ENCODE measurements at regions not wholly inside any gene's neighbourhood (a gene's known extent, or its start where the extent isn't known, plus 50 kb on each side); places are given as distances from the start of the nearest gene placed in this dataset.

DNA sequence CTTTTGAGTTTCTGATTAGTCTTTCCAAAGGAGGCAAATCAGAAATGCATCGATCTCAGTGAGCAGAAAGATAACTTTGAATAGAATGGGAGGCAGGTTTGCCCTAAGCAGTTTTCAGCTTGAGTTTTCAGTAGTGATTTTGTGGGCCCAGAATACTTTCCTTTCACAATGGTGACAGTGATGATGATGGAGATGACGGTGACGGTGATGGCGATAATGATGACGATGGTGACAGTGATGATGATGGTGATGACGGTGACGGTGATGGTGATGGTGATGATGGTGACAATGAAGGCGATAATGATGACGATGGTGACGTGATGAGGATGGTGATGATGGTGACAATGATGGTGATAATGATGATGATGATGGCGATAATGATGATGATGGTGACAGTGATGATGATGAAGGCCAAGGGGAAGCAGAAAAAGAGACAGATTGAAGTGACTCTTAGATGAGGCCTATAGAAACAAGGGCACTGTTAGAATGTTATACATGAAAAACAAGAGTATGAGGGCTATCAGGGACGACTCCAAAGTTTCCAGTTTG lies 153.4 kb upstream of the B3GAT1 start:
- no peak for DNase-seq

DNA sequence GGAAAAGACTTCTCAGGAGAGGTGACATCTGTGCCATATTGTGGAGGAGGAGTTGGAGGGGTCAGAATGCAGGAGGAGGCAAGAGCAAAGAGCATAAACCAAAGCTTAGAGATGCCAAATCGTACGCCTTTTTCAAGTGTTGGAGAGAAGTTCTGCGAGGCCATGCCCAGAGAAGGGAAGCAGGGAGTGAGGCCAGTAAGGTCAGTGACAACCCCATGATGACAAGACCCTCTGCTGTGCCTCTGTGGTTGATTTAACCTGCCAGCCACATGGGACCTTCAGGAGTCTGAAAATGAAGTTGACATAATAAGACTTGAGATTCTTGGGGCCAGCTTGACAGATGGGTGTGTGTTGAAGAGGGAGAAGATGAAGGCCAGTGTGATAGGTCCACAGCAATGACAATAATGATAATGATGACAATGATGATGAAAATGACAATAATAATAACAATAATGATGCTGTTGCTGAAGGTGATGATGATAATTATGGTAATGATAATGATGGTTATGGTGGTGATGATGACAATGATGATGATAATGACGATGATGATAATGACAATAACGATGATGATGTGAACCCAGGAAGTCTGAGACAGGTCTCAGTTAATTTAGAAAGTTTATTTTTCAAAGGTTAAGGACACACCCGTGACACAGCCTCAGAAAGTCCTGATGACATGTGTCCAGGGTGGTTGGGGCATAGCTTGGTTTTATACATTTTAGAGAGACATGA lies 152.6 kb upstream of the B3GAT1 start:
- DNase-seq = no peak

DNA sequence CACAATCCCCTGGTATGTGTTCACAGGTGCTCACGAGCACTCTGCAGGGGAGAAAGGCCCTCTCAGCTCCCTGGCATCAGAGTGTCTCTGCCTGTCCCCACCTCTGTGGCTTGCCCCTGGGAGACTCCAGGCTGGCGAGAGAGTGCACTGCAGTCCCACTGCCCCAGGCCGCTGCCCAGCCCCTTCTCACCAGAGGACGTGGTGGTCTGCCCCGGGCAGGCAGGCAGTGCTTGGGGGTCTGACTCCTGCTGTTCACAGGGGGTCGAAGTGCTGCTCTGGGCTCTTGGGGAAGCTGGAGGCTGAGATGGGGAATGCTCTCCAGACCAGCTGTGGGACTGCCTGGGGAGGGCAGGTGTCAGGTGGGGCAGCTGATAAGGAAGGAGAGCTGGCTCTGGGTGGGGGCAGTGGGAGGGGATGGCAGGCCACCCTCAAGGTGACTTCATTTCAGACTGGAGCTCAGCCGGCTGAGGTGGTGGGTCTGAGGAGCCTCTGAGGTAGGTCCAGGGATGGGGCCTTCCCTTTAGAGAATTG lies 151.0 kb upstream of the B3GAT1 start:
- DNase-seq = no peak

DNA sequence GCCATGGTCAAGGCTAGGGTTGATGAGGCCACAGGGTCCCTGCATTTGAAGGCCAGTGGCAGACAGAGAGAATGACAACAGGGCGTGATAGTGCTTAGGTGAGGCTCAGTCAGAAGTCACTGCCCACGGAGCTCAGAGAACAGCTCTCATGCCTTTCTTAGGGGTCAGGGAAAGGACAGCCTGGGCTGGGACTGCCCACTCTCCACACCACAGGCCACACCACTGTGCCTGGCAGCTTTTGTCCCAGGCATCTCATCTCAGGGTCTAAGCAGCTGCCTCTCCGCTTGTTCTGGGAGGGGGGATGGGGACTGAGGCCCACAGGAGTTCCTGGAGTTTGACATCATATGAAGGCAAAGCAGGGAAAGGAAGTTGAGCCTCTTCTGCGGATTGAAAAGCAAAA lies 150.2 kb upstream of the B3GAT1 start:
- no peak for DNase-seq

DNA sequence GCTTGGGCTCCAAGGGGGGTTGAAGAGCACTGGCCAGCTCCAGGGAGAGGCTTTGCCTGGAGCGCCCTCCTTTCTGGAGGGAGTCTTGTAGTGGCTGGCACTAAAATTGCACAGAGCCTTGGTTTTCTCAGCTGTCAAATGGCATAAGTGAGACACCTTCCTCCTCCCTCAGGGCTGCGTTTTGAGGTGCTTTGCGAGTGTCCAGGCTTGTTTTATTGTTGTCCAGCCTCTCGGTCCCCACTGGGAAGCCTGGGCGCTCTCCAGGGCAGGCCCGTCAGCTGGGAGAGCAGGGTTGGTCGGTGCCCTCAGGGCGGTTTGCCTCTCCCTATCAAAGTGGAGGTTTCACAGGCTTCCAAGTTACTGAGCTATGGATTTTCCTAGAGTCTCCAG lies 149.3 kb upstream of the B3GAT1 start:
- no peak for DNase-seq

DNA sequence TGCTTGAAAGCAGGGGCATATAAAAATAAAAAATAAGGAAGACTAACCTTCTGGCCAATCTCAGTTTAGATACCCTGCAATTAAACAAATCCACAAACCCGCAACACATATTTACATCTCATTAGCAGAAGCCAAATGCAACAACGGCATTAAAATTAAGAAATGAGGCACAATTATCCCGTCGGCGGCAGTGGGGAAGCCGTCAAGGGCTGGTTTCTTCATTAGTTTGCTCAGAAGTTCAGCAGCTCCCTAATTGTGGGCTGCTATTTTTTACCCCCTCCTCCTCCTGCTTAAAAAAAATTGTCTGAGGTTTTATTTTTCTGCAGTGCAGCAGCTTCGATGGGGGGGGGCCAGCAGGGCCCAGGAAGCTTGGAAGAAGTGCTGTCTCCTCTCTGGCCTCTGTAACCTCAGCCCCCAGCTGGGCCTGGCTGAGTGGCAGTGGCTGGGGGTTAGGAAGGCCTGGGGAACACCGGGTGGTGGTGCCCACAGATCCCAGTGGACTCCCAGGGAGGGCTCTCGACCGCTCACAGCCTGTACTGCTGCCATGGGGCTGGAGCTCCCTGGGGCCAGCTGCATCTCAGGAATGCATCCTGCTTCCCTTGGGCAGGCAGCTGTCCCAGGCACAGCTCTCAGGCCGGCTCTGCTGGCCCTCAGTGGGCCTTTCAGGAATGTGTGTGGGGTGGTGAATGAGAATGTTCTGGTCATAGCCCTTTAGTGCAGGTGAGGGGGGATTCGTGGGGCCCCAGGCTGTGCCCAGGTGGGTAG lies 148.7 kb upstream of the B3GAT1 start:
- DNase-seq = no peak

DNA sequence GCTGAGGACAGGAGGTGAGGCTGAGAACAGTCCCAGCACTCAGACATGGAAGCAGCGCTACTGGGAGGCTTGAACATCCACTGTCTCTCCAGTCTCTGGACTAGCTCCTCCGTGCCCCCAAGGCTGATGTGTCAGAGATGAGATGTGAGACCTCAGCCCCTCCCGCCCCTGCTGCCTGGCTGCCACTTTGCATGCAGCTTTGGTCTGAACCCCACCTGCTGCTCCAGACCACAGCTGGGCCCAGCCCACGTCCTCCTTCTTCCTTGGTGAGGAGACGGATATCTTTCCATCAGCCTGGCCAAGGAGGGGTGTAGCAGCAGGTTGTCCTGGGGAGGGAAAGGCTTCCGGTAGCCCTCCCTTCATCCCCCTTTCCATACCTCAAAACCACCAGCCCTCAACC lies 148.0 kb upstream of the B3GAT1 start:
- DNase-seq = no peak

DNA sequence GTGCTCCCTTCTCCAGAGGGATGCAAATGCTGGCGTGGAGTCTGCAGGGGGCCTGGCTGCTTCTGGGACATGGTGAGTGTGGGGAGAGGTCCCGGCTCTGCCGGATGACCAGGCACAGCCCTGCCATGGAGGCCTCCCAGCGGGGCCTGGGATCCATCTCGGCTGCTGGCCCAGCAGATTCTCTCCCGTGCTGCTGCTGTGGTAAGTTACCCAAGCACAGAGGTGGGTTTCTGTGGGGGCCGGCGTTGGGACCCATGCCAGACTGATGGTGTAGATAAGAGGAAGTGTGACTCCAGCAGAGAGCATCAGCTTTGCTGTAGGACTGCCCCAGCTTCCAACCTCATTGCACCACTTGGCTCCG lies 147.5 kb upstream of the B3GAT1 start:
- DNase-seq = no peak

DNA sequence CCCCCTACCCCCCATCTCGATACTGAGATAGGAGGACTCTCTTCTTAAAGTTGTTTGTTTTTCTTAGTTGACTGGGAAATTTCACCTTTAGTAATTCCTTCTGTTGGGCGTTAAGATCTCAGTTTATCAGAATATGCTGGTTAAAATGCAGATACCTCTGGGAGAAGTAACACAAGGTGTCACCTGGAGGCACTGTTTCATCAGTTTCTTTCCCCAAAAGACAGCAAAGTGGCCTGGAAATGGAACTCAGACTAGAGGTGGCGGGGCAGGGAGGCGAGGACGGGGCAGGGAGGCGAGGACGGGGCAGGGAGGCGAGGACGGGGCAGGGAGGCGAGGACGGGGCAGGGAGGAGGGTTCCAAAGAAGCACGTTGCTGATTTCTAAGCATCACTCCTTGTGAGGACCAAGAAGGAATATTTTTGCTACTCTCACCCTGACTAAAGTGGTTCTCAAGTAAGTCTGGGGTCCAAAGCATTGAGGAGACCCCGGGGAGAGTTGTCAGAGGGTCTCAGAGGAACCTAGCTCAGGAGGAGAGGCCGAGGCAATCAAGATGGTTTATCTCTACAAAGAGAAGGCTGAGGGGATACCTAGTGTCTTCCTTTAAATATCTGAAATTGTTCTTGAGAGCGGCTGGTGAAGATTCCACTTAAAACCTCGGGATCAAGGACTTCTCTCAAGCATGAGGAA lies 147.0 kb upstream of the B3GAT1 start:
- no peak for DNase-seq

DNA sequence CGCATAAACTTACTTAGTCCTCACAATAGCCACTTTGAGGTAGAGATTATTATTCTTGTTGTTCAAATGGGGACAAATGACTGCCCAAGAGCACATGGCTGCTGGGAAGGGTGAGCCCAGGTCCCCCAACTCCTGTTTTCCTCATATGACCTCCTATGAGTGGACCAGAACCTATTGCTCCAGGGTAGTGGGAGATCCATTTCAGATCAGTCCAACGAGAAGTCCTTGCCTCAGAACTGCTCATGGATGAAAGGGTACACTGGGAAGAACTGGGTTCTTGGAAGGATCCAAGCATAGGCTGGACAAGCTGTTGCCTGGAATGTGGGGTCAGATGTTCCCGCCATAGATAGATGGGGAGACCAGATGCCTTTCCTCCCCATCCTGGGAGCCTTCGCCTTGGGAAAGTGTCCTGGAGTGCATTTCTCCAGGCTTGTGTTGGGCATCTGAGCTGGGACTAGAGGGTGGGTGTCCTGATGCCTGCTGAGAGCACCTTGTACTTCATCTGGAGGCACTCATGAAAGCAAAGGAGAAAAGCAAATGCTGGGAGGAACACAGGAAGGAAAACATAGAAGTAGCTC lies 146.3 kb upstream of the B3GAT1 start:
- no peak for DNase-seq

DNA sequence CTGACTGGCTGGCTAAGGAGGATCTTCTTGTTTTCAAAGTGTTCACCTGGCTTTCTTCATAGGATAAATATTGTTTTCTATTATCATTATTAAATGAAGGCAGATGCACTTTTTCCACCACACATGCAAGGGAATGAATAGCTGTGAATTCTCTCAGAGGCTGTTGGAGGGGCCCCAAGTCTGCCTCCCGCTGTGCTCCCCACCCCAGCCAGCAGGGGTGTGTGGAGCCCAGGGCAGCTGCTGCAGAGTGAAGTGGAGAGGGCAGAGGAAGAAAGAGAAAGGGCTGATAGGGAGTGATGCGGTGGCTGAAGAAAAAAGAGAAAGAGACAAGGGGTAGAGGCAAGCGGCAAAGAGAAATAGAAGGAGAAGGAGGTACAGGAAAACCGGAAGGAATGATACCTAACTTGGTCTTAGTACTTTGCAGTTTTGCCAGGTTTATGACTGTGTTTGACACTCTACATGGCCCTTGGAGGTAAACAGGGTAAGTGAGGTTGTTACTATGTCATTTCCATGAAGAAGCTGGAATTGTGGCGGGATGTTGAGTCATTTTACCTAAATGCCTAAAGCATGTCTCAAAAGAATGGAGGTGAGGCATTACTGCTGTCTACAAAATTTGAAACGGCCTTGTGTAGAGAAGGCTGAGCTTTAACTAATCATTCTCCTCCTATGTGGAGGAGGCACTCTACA lies 145.7 kb upstream of the B3GAT1 start:
- DNase-seq = no peak

DNA sequence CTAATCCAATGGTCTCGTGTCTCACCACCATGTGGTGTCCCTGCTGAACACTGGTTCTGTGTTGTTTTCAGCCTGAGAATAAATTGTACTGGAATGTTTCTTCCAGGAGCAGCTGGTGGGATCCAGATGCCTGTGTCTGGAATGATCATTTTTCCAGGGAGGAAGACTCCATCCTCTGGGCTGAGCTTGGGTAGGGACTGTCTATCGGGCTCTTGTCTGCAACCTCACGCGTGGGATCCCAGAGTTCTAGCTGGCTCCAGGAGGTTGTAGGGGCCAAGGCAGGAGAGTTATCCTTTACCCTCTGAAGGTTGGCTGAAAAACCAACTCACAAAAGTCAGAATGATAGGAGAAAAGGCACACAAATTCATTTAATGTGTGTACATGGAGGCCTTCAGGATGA lies 144.1 kb upstream of the B3GAT1 start:
- no peak for DNase-seq

DNA sequence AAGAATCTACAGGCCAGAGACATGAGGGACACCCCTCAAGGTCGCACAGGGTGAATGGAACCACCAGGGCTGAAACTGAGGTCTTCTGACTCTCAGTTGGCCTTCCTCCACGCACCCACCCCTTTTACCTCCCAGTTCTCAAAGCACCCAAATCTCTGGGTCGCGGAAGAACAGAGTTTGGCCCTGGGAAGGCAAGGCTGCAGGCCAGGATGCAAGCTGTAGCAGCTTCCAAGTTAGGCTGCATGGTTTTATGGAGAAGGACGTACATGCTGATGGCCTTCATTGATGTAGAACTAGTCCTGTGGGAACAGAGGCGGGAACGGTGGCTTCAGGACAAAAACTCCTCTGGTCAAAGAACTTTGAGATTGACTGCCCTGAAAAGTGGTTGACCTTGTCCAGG lies 143.5 kb upstream of the B3GAT1 start:
- no peak for DNase-seq

DNA sequence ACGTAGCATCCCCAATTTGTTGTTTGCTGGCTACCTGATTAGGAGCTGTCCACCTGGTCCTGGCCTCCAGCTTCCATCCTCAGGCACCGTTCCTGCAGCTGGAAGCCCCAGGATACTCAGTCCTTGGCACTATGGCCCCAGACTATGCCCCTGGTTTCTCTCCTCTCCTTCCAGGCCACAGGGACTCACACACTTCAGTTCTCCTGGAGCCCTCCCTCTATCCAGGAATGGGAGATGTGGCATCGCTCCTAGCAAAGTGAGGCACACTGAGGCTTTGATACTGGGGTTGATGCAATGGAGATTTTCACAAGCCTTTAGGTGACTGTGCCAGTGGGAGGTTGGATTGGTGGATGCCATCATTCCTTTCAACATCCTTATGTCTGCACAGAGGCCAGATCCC lies 142.8 kb upstream of the B3GAT1 start:
- no peak for DNase-seq

DNA sequence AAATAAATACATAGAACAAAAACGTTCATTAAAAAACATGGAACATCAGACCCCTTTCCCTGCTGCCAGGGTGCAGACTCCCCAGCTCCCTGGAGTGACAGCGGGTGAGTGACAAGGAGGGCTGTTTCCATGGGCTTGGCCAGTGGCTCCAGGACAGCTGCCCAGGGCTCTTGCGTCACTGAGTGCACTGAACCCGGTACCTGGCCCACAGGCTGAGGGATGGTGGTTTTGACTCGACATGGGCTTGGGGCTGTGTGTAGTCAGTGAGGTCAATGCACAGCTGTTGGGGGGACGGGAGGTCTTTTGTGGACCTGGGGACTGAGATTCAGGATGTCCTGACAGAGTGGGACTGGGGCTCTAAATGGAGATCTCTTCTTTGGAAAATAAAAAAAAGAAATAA lies 142.1 kb upstream of the B3GAT1 start:
- DNase-seq = no peak

DNA sequence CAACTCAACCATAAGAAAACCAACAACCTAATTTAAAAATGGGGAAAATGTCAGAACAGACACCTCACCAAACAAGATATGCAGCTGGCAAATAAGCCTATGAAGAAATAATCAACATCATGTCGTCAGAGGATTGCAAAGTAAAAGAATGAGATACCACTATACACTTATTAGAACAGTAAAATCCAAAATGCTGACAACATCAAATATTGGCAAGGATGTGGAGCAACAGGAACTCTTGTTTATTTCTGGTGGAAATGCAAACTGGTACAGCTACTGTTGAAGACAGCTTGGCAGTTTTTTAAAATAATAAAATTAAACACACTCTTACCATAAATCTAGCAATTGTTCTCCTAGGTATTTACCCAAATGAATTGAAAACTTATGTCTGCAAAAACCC lies 140.7 kb upstream of the B3GAT1 start:
- DNase-seq = no peak

DNA sequence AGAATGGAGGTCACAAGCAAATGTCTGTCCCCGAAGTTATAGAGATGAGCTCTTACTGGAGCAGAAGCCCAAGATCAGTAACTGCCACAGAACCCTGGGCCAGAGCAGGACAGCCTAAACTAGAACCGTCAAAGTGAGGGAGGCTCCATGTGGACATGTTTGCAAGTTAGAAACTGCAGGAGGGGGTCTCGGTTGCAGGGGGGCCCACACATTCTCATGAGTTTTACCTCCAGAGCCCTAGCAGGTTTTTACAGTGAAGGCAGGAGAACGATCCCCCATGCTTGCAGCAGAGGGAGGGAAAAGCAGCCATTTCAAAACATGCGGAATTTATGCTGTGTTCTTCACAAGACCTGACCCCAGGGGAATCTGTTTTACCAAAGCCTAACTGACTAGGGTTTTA lies 133.5 kb upstream of the B3GAT1 start:
- DNase-seq = no peak

DNA sequence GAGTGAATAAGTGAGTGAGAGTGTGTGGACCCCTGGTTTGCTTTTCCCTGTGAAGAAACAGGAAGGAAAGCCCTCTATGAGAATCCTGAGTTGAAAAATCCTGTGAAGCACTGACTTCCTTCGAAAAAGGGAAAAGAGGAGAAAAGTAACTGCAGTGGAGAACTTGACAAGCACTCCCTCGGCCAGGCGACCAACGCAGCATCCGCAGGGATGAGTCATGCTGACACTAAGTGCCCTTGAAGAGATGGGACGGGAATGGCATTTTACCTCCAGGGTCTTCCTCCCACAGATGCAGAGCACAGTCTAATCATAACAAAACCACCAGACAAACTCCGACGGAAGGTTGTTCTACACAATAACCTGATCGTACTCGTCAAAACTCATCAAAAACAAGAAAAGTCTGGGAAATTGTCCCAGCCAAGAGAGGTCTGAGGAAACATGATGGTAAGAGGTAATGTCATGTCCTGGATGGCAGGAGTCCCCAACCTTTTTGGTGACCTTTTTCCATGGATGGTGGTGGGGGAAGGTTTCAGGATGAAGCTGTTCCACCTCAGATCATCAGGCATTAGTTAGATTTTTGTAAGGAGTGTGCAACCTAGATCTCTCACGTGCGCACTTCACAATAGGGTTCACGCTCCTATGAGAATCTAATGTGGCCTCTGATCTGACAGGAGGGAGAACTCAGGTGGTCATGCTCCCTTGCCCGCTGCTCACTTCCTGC lies 132.2 kb upstream of the B3GAT1 start:
- DNase-seq = no peak

DNA sequence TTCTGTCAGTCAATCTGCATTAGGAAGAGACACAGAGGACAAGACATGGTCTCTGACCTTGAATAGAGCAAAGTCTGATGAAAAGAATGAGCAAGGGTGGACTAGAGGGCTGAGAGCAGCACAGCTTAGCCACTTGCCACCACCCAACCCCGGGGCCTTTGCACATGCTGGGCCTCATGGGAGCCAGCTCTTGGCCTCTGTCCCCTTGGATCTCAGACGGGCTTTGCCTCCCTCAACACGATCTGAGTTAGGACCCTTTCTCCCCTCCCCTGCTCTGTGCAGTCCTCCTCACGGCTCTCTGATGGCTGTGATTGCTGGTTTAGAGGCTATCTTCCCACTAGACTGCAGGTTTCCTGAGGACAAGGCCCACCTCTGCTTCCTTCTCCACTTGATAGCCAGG lies 131.6 kb upstream of the B3GAT1 start:
- DNase-seq = no peak

DNA sequence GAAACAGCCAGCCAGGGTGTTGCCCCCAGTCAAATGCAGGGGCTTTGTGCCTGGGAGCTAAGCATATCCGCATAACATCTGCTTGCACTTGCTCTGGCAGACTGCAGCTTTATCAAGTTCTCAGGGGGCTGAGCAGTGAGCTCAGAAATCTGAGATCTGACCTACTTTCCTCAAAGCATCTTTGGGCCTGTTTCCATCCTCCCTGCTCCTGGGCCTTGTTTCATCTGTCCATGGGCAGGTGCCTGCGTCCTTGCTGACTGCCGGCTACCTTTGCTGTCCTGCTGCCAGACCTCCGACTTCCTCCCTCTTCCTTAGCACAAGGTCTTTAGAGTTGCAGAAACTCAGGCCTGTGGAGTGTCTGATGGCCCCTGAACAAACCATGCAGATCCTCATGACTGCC lies 131.2 kb upstream of the B3GAT1 start:
- DNase-seq = no peak

DNA sequence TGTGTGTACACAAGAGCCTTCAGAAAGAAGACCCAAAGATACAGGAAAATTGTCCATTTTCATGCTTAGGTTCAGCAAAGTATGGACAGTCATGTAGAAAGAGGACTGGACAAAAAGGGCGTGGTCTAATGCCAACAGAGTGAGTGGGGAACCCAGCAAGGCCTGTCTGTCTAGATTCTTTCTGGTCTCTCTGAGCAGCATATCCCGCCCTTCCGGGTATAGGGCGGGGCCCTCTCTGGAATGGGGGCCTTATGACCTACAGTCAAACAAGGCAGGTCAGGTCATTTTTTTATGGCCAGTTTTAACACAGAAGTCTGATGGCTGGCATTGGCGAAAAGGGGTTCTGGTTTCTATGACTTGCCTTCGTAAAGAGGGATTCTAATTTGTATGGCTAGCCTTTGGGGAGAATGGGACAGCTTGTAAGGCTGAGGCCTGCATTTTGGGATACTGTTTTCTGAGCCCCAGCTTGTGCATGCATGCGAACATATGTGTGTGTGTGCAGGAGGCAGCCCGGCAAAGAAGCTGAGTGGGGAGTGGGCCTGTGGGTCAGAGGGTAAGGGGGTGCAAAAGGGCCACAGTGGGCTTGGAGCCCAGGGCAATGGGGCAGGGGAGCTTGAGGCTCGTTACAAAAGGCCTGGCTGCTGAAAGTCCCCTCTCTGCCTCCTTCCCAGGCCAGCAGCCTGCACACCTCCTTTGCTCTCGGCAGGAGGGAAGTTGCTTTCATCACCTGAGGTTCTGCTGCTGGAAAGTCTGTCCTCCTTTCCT lies 130.5 kb upstream of the B3GAT1 start:
- no peak for DNase-seq

All from T-helper 1 cell (primary cell).